ENCODE measurements at regions not wholly inside any gene's neighbourhood (a gene's known extent, or its start where the extent isn't known, plus 50 kb on each side); places are given as distances from the start of the nearest gene placed in this dataset.

DNA sequence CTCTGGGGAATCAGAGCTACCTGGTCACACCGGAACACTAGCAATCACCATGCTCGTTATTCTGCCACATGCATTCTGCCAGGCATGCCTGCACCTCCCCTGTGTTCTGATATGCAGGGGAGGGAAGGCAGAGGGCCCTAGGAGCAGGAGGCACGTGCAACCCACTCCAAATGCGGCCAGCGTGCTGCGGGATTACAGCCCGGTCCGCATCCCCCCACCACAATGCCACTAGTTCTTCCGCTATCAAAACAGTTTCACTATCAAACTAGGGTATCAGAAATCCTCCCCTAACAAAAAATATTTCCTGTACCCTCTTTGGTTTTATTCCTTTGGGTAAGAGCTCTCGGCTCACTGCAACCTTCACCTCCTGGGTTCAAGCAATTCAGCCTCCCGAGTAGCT lies 223.2 kb upstream of the IGF1R start:
- TF ChIP-seq, protein P1, sequence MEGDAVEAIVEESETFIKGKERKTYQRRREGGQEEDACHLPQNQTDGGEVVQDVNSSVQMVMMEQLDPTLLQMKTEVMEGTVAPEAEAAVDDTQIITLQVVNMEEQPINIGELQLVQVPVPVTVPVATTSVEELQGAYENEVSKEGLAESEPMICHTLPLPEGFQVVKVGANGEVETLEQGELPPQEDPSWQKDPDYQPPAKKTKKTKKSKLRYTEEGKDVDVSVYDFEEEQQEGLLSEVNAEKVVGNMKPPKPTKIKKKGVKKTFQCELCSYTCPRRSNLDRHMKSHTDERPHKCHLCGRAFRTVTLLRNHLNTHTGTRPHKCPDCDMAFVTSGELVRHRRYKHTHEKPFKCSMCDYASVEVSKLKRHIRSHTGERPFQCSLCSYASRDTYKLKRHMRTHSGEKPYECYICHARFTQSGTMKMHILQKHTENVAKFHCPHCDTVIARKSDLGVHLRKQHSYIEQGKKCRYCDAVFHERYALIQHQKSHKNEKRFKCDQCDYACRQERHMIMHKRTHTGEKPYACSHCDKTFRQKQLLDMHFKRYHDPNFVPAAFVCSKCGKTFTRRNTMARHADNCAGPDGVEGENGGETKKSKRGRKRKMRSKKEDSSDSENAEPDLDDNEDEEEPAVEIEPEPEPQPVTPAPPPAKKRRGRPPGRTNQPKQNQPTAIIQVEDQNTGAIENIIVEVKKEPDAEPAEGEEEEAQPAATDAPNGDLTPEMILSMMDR (IDR thresholded peaks at IDR 0.05; ENCODE audit: low read depth, low read length): no peak
- TF ChIP-seq EZH2phosphoT487 (IDR thresholded peaks at IDR 0.05; ENCODE audit: low read depth): no peak

Data from OCI-LY3 (cell line).